IMR-90 (cell line): ENCODE measurements at regions not wholly inside any gene's neighbourhood (a gene's known extent, or its start where the extent isn't known, plus 50 kb on each side); places are given as distances from the start of the nearest gene placed in this dataset.

ENCODE experiments used
- ATAC-seq: fragments of 200-7000 bp; cut with Tn5 transposase; 2 replicates; pipeline ENCODE4 v1.9.1; 2020; ENCODE audit warnings: low read depth, mild to moderate bottlenecking, moderate library complexity
- BruUV-seq: library from RNA; stranded (reverse); fragments of 400-500 nt; replicated peaks from 2 replicates; lab custom pipeline; 2021; lab: Mats Ljungman, UMichigan
- CTCF ChIA-PET: fragments of 300-600 bp; formaldehyde crosslinking; extraction: SDS; loops from one replicate; lab custom pipeline; 2021; ENCODE audit warnings: antibody characterized with exemption; lab: Yijun Ruan, JAX
- POLR2A ChIA-PET: fragments of 300-600 bp; sonication (Branson Sonifier 250); formaldehyde crosslinking; loops from one replicate; lab custom pipeline; 2022; ENCODE audit warnings: antibody characterized with exemption; ENCODE audit not compliant: unreplicated experiment; lab: Charles Lee
- DNase-seq: peaks from one replicate; pipeline ENCODE4 v3.0.0; 2013
- H2AFZ ChIP-seq: replicated peaks from 2 replicates; pipeline ENCODE3; 2013; ENCODE audit warnings: low read length, mild to moderate bottlenecking; ENCODE audit not compliant: poor library complexity
- H2AK5ac ChIP-seq: 2 replicates; pipeline ENCODE4 v1.6.1; 2013; ENCODE audit warnings: low read depth, low read length, inconsistent platforms
- H2AK9ac ChIP-seq: replicated peaks from 2 replicates; pipeline ENCODE3; 2013; ENCODE audit warnings: mild to moderate bottlenecking, low read depth, low read length, moderate library complexity; ENCODE audit not compliant: poor library complexity
- H2BK120ac ChIP-seq: 2 replicates; pipeline ENCODE4 v1.6.1; 2013; ENCODE audit warnings: low read depth, low read length, inconsistent platforms
- H2BK15ac ChIP-seq: 3 replicates; pipeline ENCODE4 v1.6.1; 2013; ENCODE audit warnings: low read depth, low read length, inconsistent platforms
- H2BK20ac ChIP-seq: 2 replicates; pipeline ENCODE4 v1.6.1; 2013; ENCODE audit warnings: low read depth, mild to moderate bottlenecking, inconsistent platforms, low read length, moderate library complexity
- H2BK5ac ChIP-seq: 2 replicates; pipeline ENCODE4 v1.6.1; 2013; ENCODE audit warnings: mild to moderate bottlenecking, low read depth, low read length, inconsistent platforms; ENCODE audit not compliant: poor library complexity, severe bottlenecking
- H3K14ac ChIP-seq: replicated peaks from 2 replicates; pipeline ENCODE4 v1.6.1; 2013; ENCODE audit warnings: low read depth, low read length, inconsistent platforms
- H3K18ac ChIP-seq: 2 replicates; pipeline ENCODE4 v1.6.1; 2013; ENCODE audit warnings: low read depth, low read length, control low read depth
- H3K23ac ChIP-seq: 2 replicates; pipeline ENCODE4 v1.6.1; 2013; ENCODE audit warnings: low read depth, low read length, inconsistent platforms
- H3K27ac ChIP-seq: 2 replicates; pipeline ENCODE4 v1.5.1; 2013; ENCODE audit warnings: mild to moderate bottlenecking, control low read depth, low read length; ENCODE audit not compliant: insufficient read depth
- H3K27me3 ChIP-seq: 2 replicates; pipeline ENCODE4 v1.6.1; 2013; ENCODE audit warnings: low read length; ENCODE audit not compliant: control insufficient read depth, insufficient read depth
- H3K36me3 ChIP-seq: 2 replicates; pipeline ENCODE4 v1.6.1; 2013; ENCODE audit warnings: low read length, mixed read lengths; ENCODE audit not compliant: control insufficient read depth, insufficient read depth
- H3K4ac ChIP-seq: 2 replicates; pipeline ENCODE4 v1.6.1; 2013; ENCODE audit warnings: low read depth, low read length, inconsistent platforms
- H3K4me1 ChIP-seq: 2 replicates; pipeline ENCODE4 v1.6.1; 2013; ENCODE audit warnings: low read length, mixed read lengths; ENCODE audit not compliant: control insufficient read depth, insufficient read depth
- H3K4me2 ChIP-seq: 2 replicates; pipeline ENCODE4 v1.6.1; 2013; ENCODE audit warnings: low read depth, mild to moderate bottlenecking, control low read depth, low read length, moderate library complexity
- H3K4me3 ChIP-seq: 2 replicates; pipeline ENCODE4 v1.5.1; 2013; ENCODE audit warnings: low read depth, mild to moderate bottlenecking, control low read depth, low read length, moderate library complexity; ENCODE audit not compliant: insufficient read depth
- H3K56ac ChIP-seq: 2 replicates; pipeline ENCODE4 v1.6.1; 2013; ENCODE audit warnings: low read length, inconsistent platforms; ENCODE audit not compliant: insufficient read depth; ENCODE audit errors: extremely low read depth
- H3K79me1 ChIP-seq, 2 experiments: 2 replicates each; pipeline ENCODE4 v1.6.1; 2013; ENCODE audit warnings: low read length in 2 of 2, inconsistent platforms in 1 of 2, low read depth in 1 of 2
- H3K9ac ChIP-seq: 2 replicates; pipeline ENCODE4 v1.6.1; 2013; ENCODE audit warnings: low read depth, low read length, control low read depth
- H3K9me1 ChIP-seq: 2 replicates; pipeline ENCODE4 v1.6.1; 2013; ENCODE audit warnings: low read length, inconsistent platforms; ENCODE audit not compliant: insufficient read depth
- H3K9me3 ChIP-seq: 2 replicates; pipeline ENCODE4 v1.6.1; 2013; ENCODE audit warnings: low read length; ENCODE audit not compliant: control insufficient read depth, insufficient read depth
- H4K20me1 ChIP-seq: 2 replicates; pipeline ENCODE4 v1.6.1; 2013; ENCODE audit warnings: low read length, inconsistent platforms; ENCODE audit not compliant: insufficient read depth
- H4K5ac ChIP-seq: 2 replicates; pipeline ENCODE4 v1.6.1; 2013; ENCODE audit warnings: mild to moderate bottlenecking, low read depth, low read length, control low read depth
- H4K8ac ChIP-seq, 2 experiments: 2 replicates each; pipeline ENCODE4 v1.6.1; 2013; ENCODE audit warnings: low read depth in 2 of 2, low read length in 2 of 2, control low read depth in 1 of 2, inconsistent platforms in 1 of 2
- H4K91ac ChIP-seq: 2 replicates; pipeline ENCODE4 v1.6.1; 2013; ENCODE audit warnings: low read depth, low read length, inconsistent platforms; ENCODE audit not compliant: insufficient read depth
- BHLHE40 ChIP-seq: fragments of 150-350 bp; IDR thresholded peaks from 2 replicates; pipeline ENCODE4 v1.6.1; 2016; ENCODE audit warnings: mild to moderate bottlenecking, low read depth, low read length
- CEBPB ChIP-seq: IDR thresholded peaks from 2 replicates; pipeline ENCODE4 v1.6.1; 2012; ENCODE audit warnings: low read depth, low read length, improper control_type of control experiment
- CHD1 ChIP-seq: IDR thresholded peaks from 2 replicates; pipeline ENCODE4 v1.6.1; 2012; ENCODE audit warnings: low read depth, low read length, improper control_type of control experiment
- MAZ ChIP-seq: IDR thresholded peaks from 2 replicates; pipeline ENCODE4 v1.6.1; 2012; ENCODE audit warnings: low read depth, mild to moderate bottlenecking, low read length, improper control_type of control experiment, moderate library complexity, borderline replicate concordance
- NFE2L2 ChIP-seq: fragments of 150-350 bp; IDR thresholded peaks from 2 replicates; pipeline ENCODE4 v1.6.1; 2016; ENCODE audit warnings: low read depth, mild to moderate bottlenecking, low read length
- POLR2A ChIP-seq: IDR thresholded peaks from 2 replicates; pipeline ENCODE4 v1.6.1; 2012; ENCODE audit warnings: mild to moderate bottlenecking, low read depth, low read length
- RAD21 ChIP-seq: IDR thresholded peaks from 2 replicates; pipeline ENCODE4 v1.6.1; 2012; ENCODE audit warnings: low read length, improper control_type of control experiment
- RFX5 ChIP-seq: IDR thresholded peaks from 2 replicates; pipeline ENCODE4 v1.8.0; 2012; ENCODE audit warnings: low read depth, mild to moderate bottlenecking, low read length, moderate library complexity
- WGBS, 2 experiments: methylation state at CpG; one replicate each; pipeline versions ENCODE4 v1.1.5 to v1.1.7; 2013; ENCODE audit warnings: missing lambda C conversion rate in 2 of 2; ENCODE audit not compliant: insufficient read length in 1 of 2; ENCODE audit errors: extremely low coverage in 2 of 2; 5-methylcytosine and 5-hydroxymethylcytosine counted together
- dilution Hi-C: fragments of 300-500 bp; cut with HindIII; formaldehyde crosslinking; loops from one replicate; pipeline ENCODE4 v1.14.3; 2018; ENCODE audit warnings: low sequenced_read_pairs; ENCODE audit not compliant: unreplicated experiment
- in situ Hi-C: fragments of 300-500 bp; cut with MboI; formaldehyde crosslinking; loops from 3 replicates; pipeline ENCODE4 v1.14.3; 2019; ENCODE audit warnings: low sequenced_read_pairs, inconsistent platforms, mixed read lengths
- intact Hi-C: fragments of 100-400 bp; cut with micrococcal nuclease; formaldehyde crosslinking; loops from 2 replicates; pipeline ENCODE4 v1.10.0; 2022
- TF ChIP-seq, protein P1 (sequence below): fragments of 150-350 bp; IDR thresholded peaks from 2 replicates; pipeline ENCODE4 v1.6.1; 2016; ENCODE audit warnings: low read depth, mild to moderate bottlenecking, low read length, moderate library complexity, borderline replicate concordance

DNA sequence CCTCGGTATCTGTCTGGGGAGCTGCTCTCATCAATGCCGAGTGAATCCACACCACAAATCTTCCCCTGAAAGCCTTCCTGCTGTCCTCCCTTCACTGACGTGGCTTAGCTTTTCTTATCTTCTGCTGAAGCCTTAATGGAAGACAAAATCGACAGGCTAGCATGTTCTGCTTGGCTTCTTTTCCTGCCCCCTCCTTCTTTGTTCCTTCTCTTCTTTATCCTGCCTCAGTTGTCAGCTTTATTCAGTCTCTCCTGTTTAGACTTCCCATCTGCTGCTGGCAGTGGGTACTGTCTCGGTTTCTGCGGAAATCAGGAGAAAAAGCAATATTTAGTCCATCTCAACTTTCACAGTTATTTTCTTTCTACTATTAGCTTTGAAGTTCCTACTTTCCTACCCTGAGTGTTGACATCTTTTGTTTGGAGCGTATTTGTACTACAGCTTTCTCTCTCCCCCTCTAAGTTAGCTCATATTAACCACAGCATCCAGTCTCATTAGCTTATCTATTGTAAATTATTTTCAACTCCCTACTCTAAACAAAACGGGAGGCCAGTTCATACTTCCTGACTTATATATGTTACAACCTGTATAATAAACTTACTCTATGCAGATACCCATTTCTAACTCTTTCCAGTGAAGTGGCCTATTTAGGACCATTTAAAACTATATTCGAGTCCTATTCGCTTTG is 226.0 kb downstream of the DACT1 start:
- peak overlapping the region; percentile 25; the same call in 1 of the 2 replicates for H3K27ac ChIP-seq

More for the DNA sequence above, 226.0 kb downstream of the DACT1 start:
- H3K4me3 ChIP-seq = no peak overlapping the region
- H3K14ac ChIP-seq = peak overlapping the region; percentile 82
- H3K56ac ChIP-seq = peak overlapping the region; percentile 49; the same call in 1 of the 2 replicates
- peak overlapping the region; percentile 74 for H2AFZ ChIP-seq
- peak overlapping the region; percentile 89; the same call in 1 of the 2 replicates for H2AK5ac ChIP-seq
- H2AK9ac ChIP-seq = no peak overlapping the region
- peak overlapping the region; percentile 49 for H2BK20ac ChIP-seq
- H3K27me3 ChIP-seq = peaks cover 4% of the 10 kb centered on the region
- peak overlapping the region; percentile 48 for H3K18ac ChIP-seq
- peak overlapping the region; percentile 82 for H3K23ac ChIP-seq
- peak; percentile 18 for DNase-seq
- WGBS, 2 experiments = 29% methylated on average over 4 of the region's 10 CpGs; no CpG with 5 or more reads in 1 of the 2 experiments
- H4K5ac ChIP-seq = peak overlapping the region; percentile 35; the same call in 1 of the 2 replicates
- H4K91ac ChIP-seq = peak overlapping the region; percentile 48
- peak overlapping the region; percentile 65; the same call in 1 of the 3 replicates for H2BK15ac ChIP-seq
- H3K9ac ChIP-seq = no peak overlapping the region
- POLR2A ChIA-PET = no interaction called here
- H3K4me1 ChIP-seq = peaks cover 13% of the 10 kb centered on the region
- in situ Hi-C loops (no loop called here), dilution Hi-C loops (no loop called here), intact Hi-C loops (no loop called here)
- H2BK120ac ChIP-seq = peak overlapping the region; percentile 62
- H3K4ac ChIP-seq = peak overlapping the region; percentile 76
- H2BK5ac ChIP-seq = no peak overlapping the region
- CTCF ChIA-PET = no interaction called here
- peaks cover 13% of the 10 kb centered on the region for H3K9me1 ChIP-seq
- no peak overlapping the region; the same call in 1 of the 2 replicates for H3K4me2 ChIP-seq
- ATAC-seq = no peak
- H3K9me3 ChIP-seq = no peaks in the 10 kb centered on the region
- no TSS peak for BruUV-seq
- no peaks in the 10 kb centered on the region for H3K79me1 ChIP-seq
- TF ChIP-seq RAD21 = no peak
- no peak for TF ChIP-seq BHLHE40
- no peak for TF ChIP-seq NFE2L2
- no peak for TF ChIP-seq MAZ
- no peak for TF ChIP-seq POLR2A
- no peak for TF ChIP-seq CEBPB
- TF ChIP-seq CHD1 = no peak
- no peak for TF ChIP-seq RFX5
- TF ChIP-seq, protein P1, sequence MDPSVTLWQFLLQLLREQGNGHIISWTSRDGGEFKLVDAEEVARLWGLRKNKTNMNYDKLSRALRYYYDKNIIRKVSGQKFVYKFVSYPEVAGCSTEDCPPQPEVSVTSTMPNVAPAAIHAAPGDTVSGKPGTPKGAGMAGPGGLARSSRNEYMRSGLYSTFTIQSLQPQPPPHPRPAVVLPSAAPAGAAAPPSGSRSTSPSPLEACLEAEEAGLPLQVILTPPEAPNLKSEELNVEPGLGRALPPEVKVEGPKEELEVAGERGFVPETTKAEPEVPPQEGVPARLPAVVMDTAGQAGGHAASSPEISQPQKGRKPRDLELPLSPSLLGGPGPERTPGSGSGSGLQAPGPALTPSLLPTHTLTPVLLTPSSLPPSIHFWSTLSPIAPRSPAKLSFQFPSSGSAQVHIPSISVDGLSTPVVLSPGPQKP = no peak
- peak overlapping the region in 1 of 2 experiments; percentile 35; a peak in 1 of 4 replicates for H4K8ac ChIP-seq
- H3K36me3 ChIP-seq = no peaks in the 10 kb centered on the region
- no peaks in the 10 kb centered on the region for H4K20me1 ChIP-seq
